ENCODE measurements at regions not wholly inside any gene's neighbourhood (a gene's known extent, or its start where the extent isn't known, plus 50 kb on each side); places are given as distances from the start of the nearest gene placed in this dataset.

DNA sequence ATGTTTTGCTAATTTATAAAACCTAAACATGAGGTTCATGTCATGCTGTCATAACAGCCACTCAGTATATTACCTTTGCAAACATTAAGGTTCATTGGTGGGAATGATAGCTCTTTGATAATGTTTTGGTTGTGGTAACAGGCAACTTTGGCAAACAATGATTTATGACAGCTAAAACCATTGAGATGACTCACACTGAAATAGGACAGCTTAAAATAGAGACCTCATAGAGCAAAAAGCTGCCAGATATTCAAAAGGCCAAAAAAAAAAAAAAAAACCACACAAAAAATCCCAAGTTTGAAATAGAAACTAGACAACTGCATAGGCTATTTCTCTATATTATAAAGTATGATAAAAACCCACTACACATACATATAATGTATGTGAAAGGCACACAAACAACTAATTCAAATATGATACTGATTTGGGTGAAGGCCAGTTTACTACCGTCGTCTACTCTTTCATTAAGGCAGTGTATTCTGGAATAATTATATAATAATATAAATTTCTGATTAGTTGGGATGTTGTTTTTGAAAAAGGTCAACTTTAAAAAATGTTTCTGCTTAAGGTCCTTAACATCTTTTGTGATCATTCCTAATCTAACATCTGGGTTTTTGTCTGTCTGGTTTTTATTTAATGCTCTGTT lies 646.0 kb upstream of the PITX2 start:
- no peak overlapping the region for H3K4me2 ChIP-seq (ENCODE audit: low read depth, low read length, poor library complexity, severe bottlenecking)
- H3K27ac ChIP-seq (ENCODE audit: low read depth, low read length): no peak overlapping the region
- no peak overlapping the region for H3K9ac ChIP-seq (ENCODE audit: low read length)
- H3K36me3 ChIP-seq (ENCODE audit: low read length): no peaks in the 10 kb centered on the region
- H2AFZ ChIP-seq (ENCODE audit: low read depth, low read length, severe bottlenecking): no peak overlapping the region
- no peaks in the 10 kb centered on the region for H3K9me2 ChIP-seq (replicated peaks; ENCODE audit: insufficient read depth, low read length)
- H3K27me3 ChIP-seq (ENCODE audit: low read length): no peaks in the 10 kb centered on the region
- H3F3A ChIP-seq (ENCODE audit: insufficient read depth): no peaks in the 10 kb centered on the region
- no peak for TF ChIP-seq EZH2phosphoT487 (conservative IDR thresholded peaks at IDR 0.05; ENCODE audit: low read length)
- TF ChIP-seq, protein P1, sequence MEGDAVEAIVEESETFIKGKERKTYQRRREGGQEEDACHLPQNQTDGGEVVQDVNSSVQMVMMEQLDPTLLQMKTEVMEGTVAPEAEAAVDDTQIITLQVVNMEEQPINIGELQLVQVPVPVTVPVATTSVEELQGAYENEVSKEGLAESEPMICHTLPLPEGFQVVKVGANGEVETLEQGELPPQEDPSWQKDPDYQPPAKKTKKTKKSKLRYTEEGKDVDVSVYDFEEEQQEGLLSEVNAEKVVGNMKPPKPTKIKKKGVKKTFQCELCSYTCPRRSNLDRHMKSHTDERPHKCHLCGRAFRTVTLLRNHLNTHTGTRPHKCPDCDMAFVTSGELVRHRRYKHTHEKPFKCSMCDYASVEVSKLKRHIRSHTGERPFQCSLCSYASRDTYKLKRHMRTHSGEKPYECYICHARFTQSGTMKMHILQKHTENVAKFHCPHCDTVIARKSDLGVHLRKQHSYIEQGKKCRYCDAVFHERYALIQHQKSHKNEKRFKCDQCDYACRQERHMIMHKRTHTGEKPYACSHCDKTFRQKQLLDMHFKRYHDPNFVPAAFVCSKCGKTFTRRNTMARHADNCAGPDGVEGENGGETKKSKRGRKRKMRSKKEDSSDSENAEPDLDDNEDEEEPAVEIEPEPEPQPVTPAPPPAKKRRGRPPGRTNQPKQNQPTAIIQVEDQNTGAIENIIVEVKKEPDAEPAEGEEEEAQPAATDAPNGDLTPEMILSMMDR (IDR thresholded peaks at IDR 0.05; ENCODE audit: insufficient read depth, low read length, poor library complexity, severe bottlenecking): no peak
- H3K4me3 ChIP-seq (ENCODE audit: insufficient read depth, low read length, poor library complexity, severe bottlenecking): no peak overlapping the region
- H4K20me1 ChIP-seq (ENCODE audit: low read depth, low read length): no peaks in the 10 kb centered on the region
- no peaks in the 10 kb centered on the region for H3K9me3 ChIP-seq (ENCODE audit: insufficient read depth, low read length)
- no peaks in the 10 kb centered on the region for H3K79me2 ChIP-seq (ENCODE audit: insufficient read depth, low read length)

DNA sequence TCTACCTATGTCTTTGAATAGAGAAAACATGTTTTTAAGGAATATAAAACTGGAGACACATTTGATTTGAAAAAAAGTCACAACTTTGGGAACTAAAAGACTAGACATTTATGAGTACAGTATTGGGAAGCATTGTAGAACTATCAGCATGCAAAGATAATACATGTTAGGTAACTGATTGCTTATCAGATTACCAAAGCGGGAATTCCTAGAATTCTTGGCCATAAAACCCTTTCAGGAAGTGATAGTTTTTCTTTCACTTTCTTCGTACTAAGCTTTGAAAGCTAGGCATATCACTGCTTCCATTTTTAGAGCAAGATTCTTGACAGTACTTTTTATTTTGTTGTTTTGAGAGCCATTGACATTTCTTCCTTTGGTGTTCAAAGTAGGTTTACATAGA lies 646.6 kb upstream of the PITX2 start:
- Histone ChIP-seq H3K4me3 (ENCODE audit: insufficient read depth, low read length, poor library complexity, severe bottlenecking) (no peak overlapping the region), H3K79me2 (ENCODE audit: insufficient read depth, low read length) (no peaks in the 10 kb centered on the region), H3K9ac (ENCODE audit: low read length) (no peak overlapping the region), H4K20me1 (ENCODE audit: low read depth, low read length) (no peaks in the 10 kb centered on the region), H3K9me3 (ENCODE audit: insufficient read depth, low read length) (no peaks in the 10 kb centered on the region), H2AFZ (ENCODE audit: low read depth, low read length, severe bottlenecking) (no peak overlapping the region), H3K36me3 (ENCODE audit: low read length) (no peaks in the 10 kb centered on the region), H3F3A (ENCODE audit: insufficient read depth) (no peaks in the 10 kb centered on the region), H3K4me2 (ENCODE audit: low read depth, low read length, poor library complexity, severe bottlenecking) (no peak overlapping the region), H3K27ac (ENCODE audit: low read depth, low read length) (no peak overlapping the region), H3K9me2 (replicated peaks; ENCODE audit: insufficient read depth, low read length) (no peaks in the 10 kb centered on the region), H3K27me3 (ENCODE audit: low read length) (no peaks in the 10 kb centered on the region)
- no peak for TF ChIP-seq EZH2phosphoT487 (conservative IDR thresholded peaks at IDR 0.05; ENCODE audit: low read length)
- TF ChIP-seq, protein P1 (IDR thresholded peaks at IDR 0.05; ENCODE audit: insufficient read depth, low read length, poor library complexity, severe bottlenecking): no peak

DNA sequence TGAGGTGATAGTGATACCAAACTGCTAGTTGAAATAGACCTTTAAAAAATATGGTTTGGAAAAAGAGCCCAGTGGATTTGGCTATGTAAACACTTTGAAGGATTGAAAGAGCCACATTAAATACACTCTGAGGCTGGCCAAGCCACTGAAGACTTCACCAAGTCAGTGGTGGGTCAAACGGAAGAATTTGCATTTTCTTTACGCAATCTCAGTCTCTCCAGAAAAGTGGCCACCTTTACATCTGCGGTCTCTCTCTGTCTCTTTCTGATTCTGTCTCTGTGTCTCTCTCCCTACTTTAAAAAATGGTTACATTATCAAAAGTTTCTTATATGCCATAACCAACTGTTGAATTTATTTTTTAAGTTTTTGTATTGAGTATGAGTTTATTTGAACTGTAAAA lies 651.2 kb upstream of the PITX2 start:
- Histone ChIP-seq H3K36me3 (ENCODE audit: low read length) (no peaks in the 10 kb centered on the region), H2AFZ (ENCODE audit: low read depth, low read length, severe bottlenecking) (no peak overlapping the region), H3K9ac (ENCODE audit: low read length) (no peak overlapping the region), H3K9me3 (ENCODE audit: insufficient read depth, low read length) (no peaks in the 10 kb centered on the region), H3K79me2 (ENCODE audit: insufficient read depth, low read length) (no peaks in the 10 kb centered on the region), H3K27me3 (ENCODE audit: low read length) (no peaks in the 10 kb centered on the region), H3F3A (ENCODE audit: insufficient read depth) (no peaks in the 10 kb centered on the region), H3K27ac (ENCODE audit: low read depth, low read length) (no peak overlapping the region), H3K9me2 (replicated peaks; ENCODE audit: insufficient read depth, low read length) (no peaks in the 10 kb centered on the region), H3K4me3 (ENCODE audit: insufficient read depth, low read length, poor library complexity, severe bottlenecking) (no peak overlapping the region), H3K4me2 (ENCODE audit: low read depth, low read length, poor library complexity, severe bottlenecking) (no peak overlapping the region), H4K20me1 (ENCODE audit: low read depth, low read length) (no peaks in the 10 kb centered on the region)
- TF ChIP-seq, protein P1 (IDR thresholded peaks at IDR 0.05; ENCODE audit: insufficient read depth, low read length, poor library complexity, severe bottlenecking): no peak
- TF ChIP-seq EZH2phosphoT487 (conservative IDR thresholded peaks at IDR 0.05; ENCODE audit: low read length): no peak
